Neural crest cell (in vitro differentiated cells): ENCODE measurements at regions not wholly inside any gene's neighbourhood (a gene's known extent, or its start where the extent isn't known, plus 50 kb on each side); places are given as distances from the start of the nearest gene placed in this dataset.

ENCODE experiments used
- DNase-seq: peaks from one replicate; pipeline ENCODE4 v3.0.0; 2021; ENCODE audit warnings: low read depth, mixed read lengths, low spot score
- H3K27ac Mint-ChIP-seq: one replicate; pipeline ENCODE4 v1.8.0; 2021; ENCODE audit warnings: mild to moderate bottlenecking, mixed read lengths; ENCODE audit not compliant: unreplicated experiment
- H3K27me3 Mint-ChIP-seq: 2 replicates; pipeline ENCODE4 v1.8.0; 2021; ENCODE audit warnings: low read depth, mild to moderate bottlenecking, mixed read lengths
- H3K36me3 Mint-ChIP-seq: 2 replicates; pipeline ENCODE4 v1.8.0; 2021; ENCODE audit warnings: low read depth, mild to moderate bottlenecking, mixed read lengths
- H3K4me1 Mint-ChIP-seq: 2 replicates; pipeline ENCODE4 v1.8.0; 2021; ENCODE audit warnings: mixed read lengths
- H3K4me3 Mint-ChIP-seq: one replicate; pipeline ENCODE4 v1.8.0; 2021; ENCODE audit warnings: mild to moderate bottlenecking, mixed read lengths
- H3K9me3 Mint-ChIP-seq: 2 replicates; pipeline ENCODE4 v1.8.0; 2021; ENCODE audit warnings: mixed read lengths
- CTCF ChIP-seq: fragments of 200-600 bp; sonication (generic); conservative IDR thresholded peaks from 2 replicates; pipeline ENCODE4 v1.5.0; 2021; ENCODE audit warnings: antibody characterized with exemption, mild to moderate bottlenecking

- H3K9me3 Mint-ChIP-seq, result peaks cover 8% of the 10 kb centered on the region
- H3K27ac Mint-ChIP-seq, result no peak overlapping the region
- H3K4me1 Mint-ChIP-seq, result peaks cover 12% of the 10 kb centered on the region
- no peak overlapping the region for H3K4me3 Mint-ChIP-seq
- peaks cover 5% of the 10 kb centered on the region for H3K36me3 Mint-ChIP-seq
- TF ChIP-seq CTCF, result no peak
- no peaks in the 10 kb centered on the region for H3K27me3 Mint-ChIP-seq
- DNase-seq, result no peak
Measured at GRCh38 chr1:194171596-194171995, 985.2 kb upstream of the B3GALT2 start.

- DNase-seq, result no peak
- no peak overlapping the region for H3K4me3 Mint-ChIP-seq
- H3K27ac Mint-ChIP-seq, result no peak overlapping the region
- H3K9me3 Mint-ChIP-seq, result peaks cover 8% of the 10 kb centered on the region
- H3K27me3 Mint-ChIP-seq, result no peaks in the 10 kb centered on the region
- peaks cover 5% of the 10 kb centered on the region for H3K36me3 Mint-ChIP-seq
- TF ChIP-seq CTCF, result no peak
- no peaks in the 10 kb centered on the region for H3K4me1 Mint-ChIP-seq
Measured at GRCh38 chr1:194167956-194168640, 981.7 kb upstream of the B3GALT2 start.

GRCh38 chr1:194164755-194165154 is 978.3 kb upstream of the B3GALT2 start:
- H3K27me3 Mint-ChIP-seq, result no peaks in the 10 kb centered on the region
- no peaks in the 10 kb centered on the region for H3K4me1 Mint-ChIP-seq
- no peaks in the 10 kb centered on the region for H3K36me3 Mint-ChIP-seq
- no peak for TF ChIP-seq CTCF
- no peak for DNase-seq
- H3K9me3 Mint-ChIP-seq, result no peaks in the 10 kb centered on the region
- H3K27ac Mint-ChIP-seq, result no peak overlapping the region
- no peak overlapping the region for H3K4me3 Mint-ChIP-seq

GRCh38 chr1:194161591-194161990 is 975.2 kb upstream of the B3GALT2 start:
- no peak overlapping the region for H3K4me3 Mint-ChIP-seq

GRCh38 chr1:194159941-194160340 is 973.5 kb upstream of the B3GALT2 start:
- no peaks in the 10 kb centered on the region for H3K36me3 Mint-ChIP-seq
- no peak overlapping the region for H3K4me3 Mint-ChIP-seq
- no peak overlapping the region for H3K27ac Mint-ChIP-seq

More at GRCh38 chr1:194161591-194161990, 975.2 kb upstream of the B3GALT2 start:
- no peak for DNase-seq
- Mint-ChIP-seq H3K9me3 (no peaks in the 10 kb centered on the region), H3K27ac (no peak overlapping the region), H3K27me3 (no peaks in the 10 kb centered on the region), H3K4me1 (no peaks in the 10 kb centered on the region), H3K36me3 (no peaks in the 10 kb centered on the region)
- no peak for TF ChIP-seq CTCF

More at GRCh38 chr1:194159941-194160340, 973.5 kb upstream of the B3GALT2 start:
- no peaks in the 10 kb centered on the region for H3K27me3 Mint-ChIP-seq
- no peak for TF ChIP-seq CTCF
- no peaks in the 10 kb centered on the region for H3K9me3 Mint-ChIP-seq
- H3K4me1 Mint-ChIP-seq, result no peaks in the 10 kb centered on the region
- no peak for DNase-seq
